Calu3 (cell line): ENCODE measurements at regions not wholly inside any gene's neighbourhood (a gene's known extent, or its start where the extent isn't known, plus 50 kb on each side); places are given as distances from the start of the nearest gene placed in this dataset.

ENCODE experiments used
- BruUV-seq: library from RNA; stranded (reverse); fragments of 400-500 nt; replicated peaks from 2 replicates; lab custom pipeline; 2021; lab: Mats Ljungman, UMichigan
- CTCF ChIA-PET: fragments of 300-600 bp; sonication (Branson Sonifier 250); formaldehyde crosslinking; loops from one replicate; lab custom pipeline; 2022; ENCODE audit warnings: antibody characterized with exemption; lab: Charles Lee
- DNase-seq: peaks from one replicate; pipeline ENCODE4 v3.0.0; 2022
- H3K27ac Mint-ChIP-seq: one replicate; pipeline ENCODE4 v1.8.0; 2022; ENCODE audit warnings: mixed read lengths; ENCODE audit not compliant: unreplicated experiment
- H3K27me3 Mint-ChIP-seq: one replicate; pipeline ENCODE4 v1.8.0; 2022; ENCODE audit warnings: mixed read lengths; ENCODE audit not compliant: unreplicated experiment
- H3K36me3 Mint-ChIP-seq: one replicate; pipeline ENCODE4 v1.8.0; 2022; ENCODE audit warnings: mild to moderate bottlenecking, moderate library complexity, mixed read lengths; ENCODE audit not compliant: insufficient read depth, unreplicated experiment
- H3K4me1 Mint-ChIP-seq: one replicate; pipeline ENCODE4 v1.8.0; 2022; ENCODE audit warnings: mild to moderate bottlenecking, low read depth, mixed read lengths; ENCODE audit not compliant: unreplicated experiment
- H3K4me3 Mint-ChIP-seq: one replicate; pipeline ENCODE4 v1.8.0; 2022; ENCODE audit warnings: mild to moderate bottlenecking, low read depth, moderate library complexity, mixed read lengths; ENCODE audit not compliant: unreplicated experiment
- H3K9me3 Mint-ChIP-seq: one replicate; pipeline ENCODE4 v1.8.0; 2022; ENCODE audit warnings: low read depth, mixed read lengths; ENCODE audit not compliant: unreplicated experiment
- intact Hi-C: fragments of 100-400 bp; cut with micrococcal nuclease; formaldehyde crosslinking; loops from one replicate; pipeline ENCODE4 v1.10.0; 2022; ENCODE audit not compliant: unreplicated experiment
- TF ChIP-seq, protein P1 (sequence below): fragments of 200-600 bp; IDR thresholded peaks from one replicate; pipeline ENCODE4 v1.8.0; 2022; ENCODE audit warnings: antibody characterized with exemption; ENCODE audit not compliant: unreplicated experiment

GRCh38 chr9:25480696-25481095, 197.5 kb downstream of the TUSC1 start:
- no TSS peak for BruUV-seq
- CTCF ChIA-PET, result no interaction called here
- DNase-seq, result no peak
- Mint-ChIP-seq H3K9me3 (peaks cover 3% of the 10 kb centered on the region), H3K36me3 (no peaks in the 10 kb centered on the region), H3K27ac (no peak overlapping the region), H3K27me3 (no peaks in the 10 kb centered on the region), H3K4me1 (no peaks in the 10 kb centered on the region), H3K4me3 (no peak overlapping the region)
- TF ChIP-seq, protein P1, sequence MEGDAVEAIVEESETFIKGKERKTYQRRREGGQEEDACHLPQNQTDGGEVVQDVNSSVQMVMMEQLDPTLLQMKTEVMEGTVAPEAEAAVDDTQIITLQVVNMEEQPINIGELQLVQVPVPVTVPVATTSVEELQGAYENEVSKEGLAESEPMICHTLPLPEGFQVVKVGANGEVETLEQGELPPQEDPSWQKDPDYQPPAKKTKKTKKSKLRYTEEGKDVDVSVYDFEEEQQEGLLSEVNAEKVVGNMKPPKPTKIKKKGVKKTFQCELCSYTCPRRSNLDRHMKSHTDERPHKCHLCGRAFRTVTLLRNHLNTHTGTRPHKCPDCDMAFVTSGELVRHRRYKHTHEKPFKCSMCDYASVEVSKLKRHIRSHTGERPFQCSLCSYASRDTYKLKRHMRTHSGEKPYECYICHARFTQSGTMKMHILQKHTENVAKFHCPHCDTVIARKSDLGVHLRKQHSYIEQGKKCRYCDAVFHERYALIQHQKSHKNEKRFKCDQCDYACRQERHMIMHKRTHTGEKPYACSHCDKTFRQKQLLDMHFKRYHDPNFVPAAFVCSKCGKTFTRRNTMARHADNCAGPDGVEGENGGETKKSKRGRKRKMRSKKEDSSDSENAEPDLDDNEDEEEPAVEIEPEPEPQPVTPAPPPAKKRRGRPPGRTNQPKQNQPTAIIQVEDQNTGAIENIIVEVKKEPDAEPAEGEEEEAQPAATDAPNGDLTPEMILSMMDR, result no peak
- intact Hi-C loops, result no loop called here

- BruUV-seq, result no TSS peak
- intact Hi-C loops, result no loop called here
- no peaks in the 10 kb centered on the region for H3K27me3 Mint-ChIP-seq
- H3K27ac Mint-ChIP-seq, result no peak overlapping the region
- H3K36me3 Mint-ChIP-seq, result no peaks in the 10 kb centered on the region
- CTCF ChIA-PET, result no interaction called here
- H3K9me3 Mint-ChIP-seq, result peaks cover 16% of the 10 kb centered on the region
- no peak overlapping the region for H3K4me3 Mint-ChIP-seq
- no peaks in the 10 kb centered on the region for H3K4me1 Mint-ChIP-seq
- TF ChIP-seq, protein P1, result no peak
- no peak for DNase-seq
Measured at GRCh38 chr9:25472681-25473080, 205.6 kb downstream of the TUSC1 start.

- TF ChIP-seq, protein P1, result no peak
Measured at GRCh38 chr9:25472085-25472607, 206.1 kb downstream of the TUSC1 start.

DNA sequence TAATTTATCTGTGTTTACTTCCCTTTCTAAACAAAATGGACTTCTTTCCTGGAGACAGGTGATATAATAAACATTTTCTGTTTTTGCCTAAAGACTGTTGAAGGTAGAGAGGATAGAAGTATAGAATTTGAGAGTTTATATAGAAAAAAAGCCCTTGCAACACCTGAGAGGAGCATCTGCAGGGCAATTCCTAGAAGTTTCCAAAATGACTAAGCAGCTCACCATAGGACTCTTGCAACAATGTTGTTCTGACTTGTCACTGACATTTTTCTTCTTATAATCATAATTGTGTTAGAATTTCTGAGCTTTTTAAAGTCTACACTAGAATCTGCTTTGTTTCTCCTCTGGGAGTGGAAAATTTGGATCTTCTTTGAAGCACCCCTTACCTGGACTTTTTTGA, 216.8 kb downstream of the TUSC1 start:
- CTCF ChIA-PET, result no interaction called here
- TF ChIP-seq, protein P1, result no peak
- intact Hi-C loops, result no loop called here
- Mint-ChIP-seq H3K9me3 (peaks cover 6% of the 10 kb centered on the region), H3K27ac (no peak overlapping the region), H3K4me1 (no peaks in the 10 kb centered on the region), H3K36me3 (no peaks in the 10 kb centered on the region), H3K4me3 (no peak overlapping the region), H3K27me3 (no peaks in the 10 kb centered on the region)
- no peak for DNase-seq
- BruUV-seq, result no TSS peak

More at GRCh38 chr9:25472085-25472607, 206.1 kb downstream of the TUSC1 start:
- H3K27me3 Mint-ChIP-seq, result no peaks in the 10 kb centered on the region
- H3K4me1 Mint-ChIP-seq, result no peaks in the 10 kb centered on the region
- no peak overlapping the region for H3K27ac Mint-ChIP-seq
- no peak overlapping the region for H3K4me3 Mint-ChIP-seq
- CTCF ChIA-PET, result no interaction called here
- intact Hi-C loops, result no loop called here
- BruUV-seq, result no TSS peak
- H3K9me3 Mint-ChIP-seq, result peaks cover 16% of the 10 kb centered on the region
- no peak for DNase-seq
- H3K36me3 Mint-ChIP-seq, result no peaks in the 10 kb centered on the region
